H7 (cell line): ENCODE measurements at regions not wholly inside any gene's neighbourhood (a gene's known extent, or its start where the extent isn't known, plus 50 kb on each side); places are given as distances from the start of the nearest gene placed in this dataset.

Experiments
- DNase-seq: peaks from one replicate; pipeline ENCODE4 v3.0.0; 2012
- H3K27me3 ChIP-seq: 2 replicates; pipeline ENCODE4 v1.6.0; 2011; ENCODE audit warnings: mild to moderate bottlenecking, low read length; ENCODE audit not compliant: control insufficient read depth, insufficient read depth
- H3K36me3 ChIP-seq: replicated peaks from 2 replicates; pipeline ENCODE4 v1.5.1; 2011; ENCODE audit warnings: low read length; ENCODE audit not compliant: control insufficient read depth, insufficient read depth
- H3K4me3 ChIP-seq: 2 replicates; pipeline ENCODE4 v1.5.1; 2011; ENCODE audit warnings: low read depth, mild to moderate bottlenecking, control low read depth, low read length, moderate library complexity; ENCODE audit not compliant: insufficient read depth

DNA sequence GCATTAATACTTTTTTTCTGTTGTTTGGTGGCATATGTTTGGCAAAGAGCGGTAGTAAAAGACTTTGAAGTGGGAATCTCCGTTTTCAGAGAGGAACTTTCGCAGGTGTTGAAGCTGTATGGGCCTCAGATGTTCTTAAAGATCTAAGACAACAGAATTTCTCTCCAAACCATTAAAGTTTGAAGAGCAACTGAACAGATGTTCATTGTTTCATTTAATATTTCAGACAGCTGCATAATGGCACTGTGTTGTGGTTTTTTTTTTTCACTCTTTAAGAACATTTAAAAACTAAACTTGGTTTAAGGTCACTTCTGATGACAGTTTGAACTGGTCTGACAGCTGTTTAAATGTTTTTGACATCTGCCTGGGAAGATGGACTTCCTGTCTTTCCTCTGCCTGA, 882.7 kb upstream of the PCDH10 start:
- H3K27me3 ChIP-seq, result no peaks in the 10 kb centered on the region
- no peak for DNase-seq
- H3K36me3 ChIP-seq, result no peaks in the 10 kb centered on the region
- H3K4me3 ChIP-seq, result no peak overlapping the region

DNA sequence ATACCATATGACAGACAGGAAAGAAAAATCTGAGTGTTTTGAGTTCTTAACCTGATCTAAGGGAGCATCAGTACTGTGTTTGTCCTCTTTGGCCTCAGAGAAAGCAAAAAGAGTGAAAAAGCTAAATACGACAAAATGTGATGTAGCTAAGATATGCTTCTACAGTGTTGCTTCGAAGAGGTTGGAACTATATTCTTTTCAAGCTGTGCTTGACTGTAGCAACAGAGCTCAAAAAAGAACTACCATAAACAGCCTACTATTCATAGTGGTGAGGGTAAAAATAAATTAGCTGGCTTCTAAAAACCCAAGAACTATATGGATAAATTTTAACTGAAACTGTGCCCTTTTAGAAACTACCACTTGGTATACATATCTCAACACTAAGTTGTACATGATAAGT, 881.8 kb upstream of the PCDH10 start:
- DNase-seq, result no peak
- no peaks in the 10 kb centered on the region for H3K36me3 ChIP-seq
- no peak overlapping the region for H3K4me3 ChIP-seq
- no peaks in the 10 kb centered on the region for H3K27me3 ChIP-seq

DNA sequence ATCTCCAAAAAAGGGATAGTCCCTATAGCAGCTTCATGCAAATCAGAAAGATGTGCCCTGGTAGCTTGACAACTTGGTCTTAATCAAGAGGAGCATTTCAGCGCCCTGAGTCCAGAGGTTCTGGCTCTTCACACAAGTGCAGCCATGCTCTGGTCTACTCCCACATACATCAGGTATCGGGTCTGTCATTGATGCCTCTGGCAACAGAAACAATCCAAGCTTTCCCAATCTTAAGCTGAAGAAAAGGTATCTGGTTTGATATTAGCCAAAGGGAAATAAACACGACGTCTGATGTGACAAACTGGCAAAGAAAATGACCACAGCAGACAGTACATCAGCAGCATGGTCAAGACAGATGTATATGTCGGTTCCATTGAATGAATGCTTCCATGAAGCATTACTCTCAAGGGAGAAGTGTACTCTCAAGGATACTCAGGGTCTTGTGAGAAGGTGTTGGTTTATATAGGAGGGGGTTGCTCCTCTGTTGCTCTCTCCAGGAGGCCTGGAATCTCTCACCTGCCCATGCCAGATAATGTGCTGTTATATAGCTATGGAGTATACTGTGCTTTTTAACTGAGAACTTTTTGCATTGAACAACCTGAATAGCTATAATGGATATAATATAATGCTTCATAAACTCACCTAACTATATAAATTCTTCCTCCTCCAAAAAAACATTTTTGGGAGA, 879.6 kb upstream of the PCDH10 start:
- peak; percentile 1 for DNase-seq
- Histone ChIP-seq H3K36me3 (no peaks in the 10 kb centered on the region), H3K27me3 (no peaks in the 10 kb centered on the region), H3K4me3 (no peak overlapping the region)

DNA sequence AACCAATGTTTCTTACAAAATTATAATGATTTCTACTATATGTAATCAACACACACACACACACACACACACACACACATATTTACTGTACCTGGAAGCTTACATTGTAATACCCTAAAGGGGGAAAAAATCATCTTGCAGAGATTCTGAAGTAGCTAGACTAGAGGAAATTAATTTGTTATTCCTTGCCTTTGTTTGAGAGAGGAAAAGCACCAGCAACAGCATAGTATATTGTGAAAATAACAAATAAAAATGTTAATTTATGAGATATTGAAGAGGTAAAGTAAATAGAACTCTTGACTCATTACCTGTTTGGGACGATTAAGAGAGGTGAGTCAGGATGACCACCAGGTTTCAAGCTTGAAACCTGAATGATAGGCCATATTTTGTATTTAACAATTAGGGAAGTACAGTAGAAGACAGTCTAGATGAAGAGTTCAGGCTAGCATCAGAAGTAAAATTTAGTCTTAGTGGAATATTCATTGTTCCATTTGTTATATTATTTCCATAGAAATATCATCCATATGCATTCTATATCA, 873.4 kb upstream of the PCDH10 start:
- Histone ChIP-seq H3K27me3 (no peaks in the 10 kb centered on the region), H3K4me3 (no peak overlapping the region), H3K36me3 (no peaks in the 10 kb centered on the region)
- no peak for DNase-seq

DNA sequence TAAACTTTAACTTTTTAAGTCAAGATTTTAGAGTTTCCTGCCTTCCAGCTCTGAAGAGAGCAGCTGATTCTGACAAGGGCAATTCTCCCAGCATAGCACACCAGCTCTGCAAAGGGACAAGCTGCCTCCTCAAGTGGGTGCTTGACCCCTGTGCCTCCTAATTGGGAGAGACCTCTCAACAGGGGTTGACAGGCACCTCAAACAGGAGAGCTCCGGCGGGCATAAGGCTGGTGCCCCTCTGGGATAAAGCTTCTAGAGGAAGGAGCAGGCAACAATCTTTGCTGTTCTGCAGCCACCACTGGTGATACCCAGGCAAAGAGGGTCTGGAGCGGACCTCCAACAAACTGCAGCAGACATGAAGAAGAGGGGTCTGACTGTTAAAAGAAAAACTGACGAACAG, 872.9 kb upstream of the PCDH10 start:
- no peak overlapping the region for H3K4me3 ChIP-seq
- H3K27me3 ChIP-seq, result no peaks in the 10 kb centered on the region
- no peak for DNase-seq
- H3K36me3 ChIP-seq, result no peaks in the 10 kb centered on the region

DNA sequence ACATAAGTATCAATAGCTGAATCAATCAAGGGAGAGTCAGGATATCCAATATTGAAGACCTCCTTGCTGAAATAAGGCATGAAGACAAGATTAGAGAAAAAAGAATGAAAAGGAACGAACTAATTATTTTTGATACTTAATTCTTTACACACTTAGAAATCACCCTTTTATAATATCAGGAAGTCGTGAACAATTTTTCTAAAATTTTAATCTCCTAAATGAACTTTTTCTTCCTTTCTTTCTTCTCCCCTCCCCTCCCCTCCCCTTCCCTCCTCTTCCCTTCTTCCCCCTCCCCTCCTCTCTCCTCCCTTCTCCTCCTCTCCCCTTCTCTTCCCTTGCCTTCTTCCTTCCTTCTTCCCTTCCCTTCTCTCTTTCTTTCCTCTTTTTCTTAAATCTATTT, 872.1 kb upstream of the PCDH10 start:
- no peaks in the 10 kb centered on the region for H3K27me3 ChIP-seq
- DNase-seq, result no peak
- no peaks in the 10 kb centered on the region for H3K36me3 ChIP-seq
- no peak overlapping the region for H3K4me3 ChIP-seq

DNA sequence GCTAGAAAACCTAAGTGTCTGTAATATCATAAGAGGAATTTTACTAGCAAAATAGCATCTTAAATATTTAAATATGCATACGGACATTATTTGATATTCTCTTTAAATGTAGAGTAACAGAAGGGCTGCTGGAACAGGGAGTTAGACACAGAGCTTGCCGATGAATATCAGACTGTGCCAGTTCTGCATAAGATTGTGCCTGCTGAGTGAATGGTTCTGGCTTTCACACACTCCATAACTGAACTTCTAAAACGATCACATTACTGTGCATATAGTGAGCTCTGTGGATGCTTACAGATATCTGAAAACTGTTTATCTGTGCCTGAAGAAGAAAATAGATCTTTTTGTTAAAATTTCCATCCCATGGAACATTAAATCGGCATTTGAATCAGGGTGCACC, 867.4 kb upstream of the PCDH10 start:
- no peaks in the 10 kb centered on the region for H3K36me3 ChIP-seq
- H3K4me3 ChIP-seq, result no peak overlapping the region
- DNase-seq, result no peak
- H3K27me3 ChIP-seq, result no peaks in the 10 kb centered on the region

DNA sequence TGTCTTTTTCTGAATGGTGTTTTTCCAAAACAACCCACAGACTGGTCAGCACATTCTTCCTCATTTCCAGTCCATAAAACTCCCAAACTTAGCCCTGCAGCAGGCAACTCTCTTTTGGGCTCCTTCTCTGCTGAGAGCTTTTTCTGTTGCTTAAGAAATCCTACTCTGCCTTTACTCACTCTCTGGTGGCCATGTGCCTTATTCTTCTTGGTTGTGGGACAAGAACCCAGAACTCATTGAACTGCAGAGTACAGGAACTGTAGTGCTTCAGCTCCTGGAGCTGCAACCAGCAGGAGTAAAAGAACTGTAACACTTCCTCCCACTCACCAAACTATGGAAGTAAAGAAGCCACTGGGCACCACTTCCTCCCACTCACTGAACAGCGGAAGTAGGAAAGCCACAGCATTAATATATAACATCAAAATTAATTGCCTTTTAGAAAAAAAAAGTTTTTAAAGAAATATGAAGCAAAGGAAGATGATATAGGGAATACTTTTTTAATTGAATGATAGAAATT, 864.1 kb upstream of the PCDH10 start:
- Histone ChIP-seq H3K36me3 (no peaks in the 10 kb centered on the region), H3K4me3 (no peak overlapping the region)
- no peak for DNase-seq

DNA sequence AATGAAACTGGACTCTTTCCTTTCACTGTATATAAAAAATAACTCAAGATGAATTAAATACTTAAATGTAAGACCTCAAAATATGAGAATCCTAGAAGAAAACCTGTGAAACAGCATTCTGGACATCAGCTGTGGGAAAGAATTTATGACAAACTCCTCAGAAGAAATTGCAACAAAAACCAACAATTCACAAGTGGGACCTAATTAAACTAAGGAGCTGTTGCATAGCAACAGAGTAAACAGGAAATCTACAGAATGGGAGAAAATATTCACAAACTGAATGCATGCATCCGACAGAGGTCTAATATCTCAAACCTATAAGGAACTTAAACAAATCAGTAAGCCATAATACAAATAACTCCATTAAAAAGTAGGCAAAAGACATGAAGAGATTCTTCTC, 851.7 kb upstream of the PCDH10 start:
- no peaks in the 10 kb centered on the region for H3K36me3 ChIP-seq
- DNase-seq, result no peak
- H3K4me3 ChIP-seq, result no peak overlapping the region
- no peaks in the 10 kb centered on the region for H3K27me3 ChIP-seq

More for the DNA sequence above, 864.1 kb upstream of the PCDH10 start:
- no peaks in the 10 kb centered on the region for H3K27me3 ChIP-seq

DNA sequence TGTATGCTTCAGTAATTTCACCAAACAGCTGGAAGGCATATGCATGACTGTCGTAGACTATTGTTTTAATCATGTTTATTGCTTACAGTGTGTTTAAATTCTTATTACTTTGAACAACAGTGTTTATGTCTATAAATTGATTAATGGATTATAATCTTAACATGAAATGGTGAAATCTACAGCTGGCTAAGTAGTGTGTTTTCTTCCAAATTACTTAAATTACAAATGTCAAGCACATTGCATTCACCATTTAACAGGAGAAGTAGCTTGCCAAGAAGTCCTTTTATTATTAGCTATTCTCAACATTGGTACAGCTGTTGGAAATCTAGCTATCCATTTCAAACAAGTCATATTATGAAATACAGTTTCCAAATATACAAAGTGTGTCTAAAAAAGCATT, 849.3 kb upstream of the PCDH10 start:
- no peaks in the 10 kb centered on the region for H3K36me3 ChIP-seq
- no peaks in the 10 kb centered on the region for H3K27me3 ChIP-seq
- no peak for DNase-seq
- H3K4me3 ChIP-seq, result no peak overlapping the region

DNA sequence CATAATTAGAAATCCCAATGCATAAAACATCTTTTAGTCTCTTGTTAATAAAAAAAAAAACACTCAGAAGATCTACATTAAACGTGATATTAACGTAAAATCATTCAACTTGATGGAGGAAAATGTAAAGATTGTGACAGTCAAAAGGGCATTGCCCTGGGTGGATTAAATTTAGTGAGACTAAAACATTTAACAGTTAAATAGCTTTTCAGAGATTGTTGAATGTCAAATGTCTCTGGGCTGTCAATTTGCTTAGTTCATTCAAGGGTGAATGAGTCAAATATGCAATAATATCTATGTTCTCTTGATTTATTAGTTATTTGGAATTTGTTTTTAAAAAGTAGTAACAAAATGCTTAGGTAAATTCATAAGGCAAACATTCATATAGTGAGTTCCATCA, 836.6 kb upstream of the PCDH10 start:
- no peaks in the 10 kb centered on the region for H3K36me3 ChIP-seq
- H3K27me3 ChIP-seq, result no peaks in the 10 kb centered on the region
- DNase-seq, result no peak
- no peak overlapping the region for H3K4me3 ChIP-seq

DNA sequence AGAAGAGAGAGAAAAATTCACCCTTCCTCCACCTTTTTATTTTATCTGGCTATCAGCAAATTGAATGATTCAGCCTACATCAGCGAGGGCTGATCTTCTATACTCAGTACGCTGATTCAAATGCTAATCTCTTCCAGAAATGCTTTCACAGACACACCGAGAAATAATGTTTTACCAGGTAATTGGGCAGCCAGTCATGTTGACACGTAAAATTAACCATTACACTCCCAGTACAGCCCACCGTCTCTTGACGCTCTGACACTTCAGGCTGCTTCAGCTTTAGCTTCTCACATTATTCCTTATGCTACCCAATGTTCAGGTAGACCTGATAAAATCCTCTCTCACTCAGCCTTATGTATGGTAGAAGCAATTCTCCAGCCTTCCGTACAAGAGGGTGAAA, 835.2 kb upstream of the PCDH10 start:
- DNase-seq, result no peak
- no peaks in the 10 kb centered on the region for H3K27me3 ChIP-seq
- no peak overlapping the region for H3K4me3 ChIP-seq
- no peaks in the 10 kb centered on the region for H3K36me3 ChIP-seq

DNA sequence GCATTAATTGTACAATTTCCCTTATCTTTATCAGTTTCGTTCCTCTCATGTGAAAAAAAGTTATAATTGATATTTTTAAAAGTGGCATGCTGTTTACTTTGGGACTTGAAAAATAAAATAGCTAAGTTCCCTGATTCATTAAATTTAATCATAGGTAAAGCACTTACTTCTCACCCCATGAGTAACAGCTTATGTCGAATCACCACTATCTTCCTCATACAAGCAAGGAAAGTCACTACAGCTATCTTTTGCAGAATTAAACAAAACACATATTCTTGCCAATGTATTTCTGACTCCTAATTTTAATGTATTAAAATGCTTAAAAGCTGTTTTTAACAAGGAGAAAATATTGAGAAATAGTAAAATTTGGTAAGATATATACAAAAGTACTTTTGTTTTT, 832.4 kb upstream of the PCDH10 start:
- no peak for DNase-seq
- Histone ChIP-seq H3K36me3 (no peaks in the 10 kb centered on the region), H3K4me3 (no peak overlapping the region), H3K27me3 (no peaks in the 10 kb centered on the region)

DNA sequence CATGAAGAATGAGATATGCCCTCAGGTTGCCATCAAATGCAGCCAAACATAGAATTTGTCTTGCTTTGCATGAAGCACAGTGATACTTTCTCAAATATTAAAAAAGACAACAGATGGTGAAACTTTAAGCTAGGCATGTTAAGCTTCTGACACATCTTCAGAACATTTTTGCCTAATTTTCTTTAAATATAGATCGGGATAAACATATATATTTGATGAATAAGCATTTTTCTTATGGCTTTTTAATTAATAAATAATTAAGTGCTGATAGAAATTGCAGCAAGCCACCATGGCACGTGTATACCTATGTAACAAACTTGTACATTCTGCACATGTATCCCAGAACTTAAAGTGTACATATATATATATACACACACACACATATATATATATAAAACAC, 831.2 kb upstream of the PCDH10 start:
- Histone ChIP-seq H3K27me3 (no peaks in the 10 kb centered on the region), H3K36me3 (no peaks in the 10 kb centered on the region), H3K4me3 (no peak overlapping the region)
- no peak for DNase-seq

DNA sequence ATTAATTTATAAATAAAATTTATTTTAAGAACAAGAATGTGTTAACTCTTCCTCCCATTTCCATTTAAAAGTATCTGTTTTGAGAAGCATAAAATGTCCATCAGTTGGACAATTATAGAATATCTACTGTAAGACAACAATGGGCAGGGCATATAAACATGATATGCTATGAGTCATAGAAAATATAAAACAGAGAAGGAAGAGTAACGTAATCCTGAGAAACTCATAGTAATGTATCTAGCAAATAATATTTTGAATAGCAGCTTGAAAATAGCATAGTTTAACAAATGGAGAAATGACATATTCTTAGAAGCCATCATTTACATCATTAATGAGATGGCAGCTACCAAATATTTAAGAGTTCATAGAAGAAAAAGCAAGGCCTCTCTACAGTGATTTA, 820.3 kb upstream of the PCDH10 start:
- Histone ChIP-seq H3K4me3 (no peak overlapping the region), H3K36me3 (no peaks in the 10 kb centered on the region), H3K27me3 (no peaks in the 10 kb centered on the region)
- no peak for DNase-seq

DNA sequence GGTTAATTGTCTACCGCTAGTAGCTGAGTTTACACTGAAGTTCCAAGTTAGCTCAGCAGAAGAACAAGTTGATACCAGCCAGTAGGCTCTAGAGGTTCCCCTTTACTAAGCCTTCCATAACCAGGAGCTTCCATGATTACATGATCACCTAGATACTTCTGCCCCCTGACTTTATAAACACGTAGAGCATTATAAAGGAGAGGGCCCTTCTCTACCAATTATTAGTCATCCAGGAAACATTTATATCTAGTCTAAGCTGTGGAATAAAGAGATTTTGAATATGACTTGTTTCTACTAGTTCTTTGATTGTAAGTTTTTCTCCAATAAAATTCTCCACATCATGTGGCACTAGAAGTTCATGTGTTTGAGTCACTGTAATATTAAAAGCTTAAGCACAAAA, 818.1 kb upstream of the PCDH10 start:
- Histone ChIP-seq H3K4me3 (no peak overlapping the region), H3K36me3 (no peaks in the 10 kb centered on the region), H3K27me3 (no peaks in the 10 kb centered on the region)
- DNase-seq, result no peak
